Thyroid gland (tissue), 4 donors: ENCODE measurements at regions not wholly inside any gene's neighbourhood (a gene's known extent, or its start where the extent isn't known, plus 50 kb on each side); places are given as distances from the start of the nearest gene placed in this dataset.

Experiments
- POLR2A ChIP-seq, 2 donors: fragments of 450-650 bp; IDR thresholded peaks; one replicate each; pipeline ENCODE4 v1.6.1; 2017; ENCODE audit warnings: antibody characterized with exemption in 2 of 2, mild to moderate bottlenecking in 2 of 2, moderate library complexity in 1 of 2
- TF ChIP-seq, protein P1 (sequence below), 6 experiments: fragments of 200-600 bp in 3 of 6; fragments of 450-650 bp in 3 of 6; sonication (generic) in 3 of 6; IDR thresholded peaks; one replicate each; pipeline ENCODE4 v1.5.1; 2016 to 2019; ENCODE audit warnings: antibody characterized with exemption in 6 of 6, mild to moderate bottlenecking in 2 of 6, inconsistent platforms in 1 of 6, moderate library complexity in 1 of 6

DNA sequence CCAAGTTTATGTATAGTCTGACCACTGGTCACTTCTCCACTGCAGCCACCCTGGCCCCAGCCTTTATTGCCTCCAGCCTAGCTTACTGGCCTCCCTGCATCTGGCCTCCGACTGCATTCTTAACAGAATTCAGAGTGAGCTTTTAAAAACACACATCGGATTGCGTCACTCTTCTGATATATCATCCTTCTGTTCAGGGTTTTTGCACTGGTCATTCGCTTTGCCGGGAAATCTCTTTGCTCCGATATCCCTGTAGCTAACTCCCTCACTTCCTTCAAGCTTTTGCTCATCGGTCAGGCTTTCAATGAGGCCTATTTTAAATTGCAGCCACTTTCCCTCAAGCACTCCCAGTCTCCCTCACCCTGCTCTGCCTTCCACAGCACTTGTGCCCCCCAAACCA is 101.6 kb upstream of the DLX2 start:
- TF ChIP-seq, protein P1, sequence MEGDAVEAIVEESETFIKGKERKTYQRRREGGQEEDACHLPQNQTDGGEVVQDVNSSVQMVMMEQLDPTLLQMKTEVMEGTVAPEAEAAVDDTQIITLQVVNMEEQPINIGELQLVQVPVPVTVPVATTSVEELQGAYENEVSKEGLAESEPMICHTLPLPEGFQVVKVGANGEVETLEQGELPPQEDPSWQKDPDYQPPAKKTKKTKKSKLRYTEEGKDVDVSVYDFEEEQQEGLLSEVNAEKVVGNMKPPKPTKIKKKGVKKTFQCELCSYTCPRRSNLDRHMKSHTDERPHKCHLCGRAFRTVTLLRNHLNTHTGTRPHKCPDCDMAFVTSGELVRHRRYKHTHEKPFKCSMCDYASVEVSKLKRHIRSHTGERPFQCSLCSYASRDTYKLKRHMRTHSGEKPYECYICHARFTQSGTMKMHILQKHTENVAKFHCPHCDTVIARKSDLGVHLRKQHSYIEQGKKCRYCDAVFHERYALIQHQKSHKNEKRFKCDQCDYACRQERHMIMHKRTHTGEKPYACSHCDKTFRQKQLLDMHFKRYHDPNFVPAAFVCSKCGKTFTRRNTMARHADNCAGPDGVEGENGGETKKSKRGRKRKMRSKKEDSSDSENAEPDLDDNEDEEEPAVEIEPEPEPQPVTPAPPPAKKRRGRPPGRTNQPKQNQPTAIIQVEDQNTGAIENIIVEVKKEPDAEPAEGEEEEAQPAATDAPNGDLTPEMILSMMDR (IDR thresholded peaks at IDR 0.05): no peak
- TF ChIP-seq POLR2A (IDR thresholded peaks at IDR 0.05): no peak
